Renal pelvis (tissue), 1 donor: ENCODE measurements at regions not wholly inside any gene's neighbourhood (a gene's known extent, or its start where the extent isn't known, plus 50 kb on each side); places are given as distances from the start of the nearest gene placed in this dataset.
"Not testable (repeated sequence)": the region's sequence is repeated elsewhere in the genome, so short reads cannot be mapped to it uniquely, and the experiment has no call there.

Source experiments
- DNase-seq: peaks from one replicate; pipeline ENCODE4 v3.0.0-alpha.2; 2013

GRCh38 chr11:129503646-129504045 is 128.0 kb downstream of the BARX2 start:
- DNase-seq: no peak

- DNase-seq: no peak
Measured at GRCh38 chr11:129505266-129505665, 129.6 kb downstream of the BARX2 start.

- DNase-seq: no peak
Measured at GRCh38 chr11:129508163-129508562, 132.5 kb downstream of the BARX2 start.

- no peak for DNase-seq
Measured at GRCh38 chr11:129528296-129528695, 152.6 kb downstream of the BARX2 start.

GRCh38 chr11:129530154-129530895 is 154.7 kb downstream of the BARX2 start:
- DNase-seq: no peak

- DNase-seq: no peak
Measured at GRCh38 chr11:129533395-129533794, 157.7 kb downstream of the BARX2 start.

- DNase-seq: no peak
Measured at GRCh38 chr11:129536338-129536737, 160.7 kb downstream of the BARX2 start.

GRCh38 chr11:129538323-129538722 is 162.7 kb downstream of the BARX2 start:
- no peak for DNase-seq

- DNase-seq: no peak
Measured at GRCh38 chr11:129543515-129544290, 168.1 kb downstream of the BARX2 start.

GRCh38 chr11:129544691-129545090 is 169.0 kb downstream of the BARX2 start:
- no peak for DNase-seq

- no peak for DNase-seq
Measured at GRCh38 chr11:129546266-129546665, 170.6 kb downstream of the BARX2 start.

GRCh38 chr11:129557421-129557820 is 181.8 kb downstream of the BARX2 start:
- no peak for DNase-seq

GRCh38 chr11:129569007-129569406 is 193.4 kb downstream of the BARX2 start:
- no peak for DNase-seq

GRCh38 chr11:129572667-129573066 is 197.0 kb downstream of the BARX2 start:
- not testable (repeated sequence) for DNase-seq

GRCh38 chr11:129573161-129573560 is 197.5 kb downstream of the BARX2 start:
- no peak for DNase-seq

- no peak for DNase-seq
Measured at GRCh38 chr11:129574431-129574830, 198.8 kb downstream of the BARX2 start.

GRCh38 chr11:129576652-129577051 is 201.0 kb downstream of the BARX2 start:
- no peak for DNase-seq

GRCh38 chr11:129578006-129578405 is 202.4 kb downstream of the BARX2 start:
- no peak for DNase-seq

- DNase-seq: no peak
Measured at GRCh38 chr11:129580278-129580677, 204.6 kb downstream of the BARX2 start.

- no peak for DNase-seq
Measured at GRCh38 chr11:129584316-129584715, 208.7 kb downstream of the BARX2 start.

- DNase-seq: no peak
Measured at GRCh38 chr11:129589190-129589860, 213.7 kb downstream of the BARX2 start.

GRCh38 chr11:129590030-129590752 is 214.5 kb downstream of the BARX2 start:
- no peak for DNase-seq
